Mucosa of descending colon (tissue), 3 donors: ENCODE measurements at regions not wholly inside any gene's neighbourhood (a gene's known extent, or its start where the extent isn't known, plus 50 kb on each side); places are given as distances from the start of the nearest gene placed in this dataset.
"Not testable (repeated sequence)": the region's sequence is repeated elsewhere in the genome, so short reads cannot be mapped to it uniquely, and the experiment has no call there.

ENCODE experiments used
- ATAC-seq: fragments of 200-7000 bp; cut with Tn5 transposase; one replicate; pipeline ENCODE4 v1.9.1; 2020; ENCODE audit warnings: mild to moderate bottlenecking, moderate library complexity
- DNase-seq, 3 donors: peaks; one replicate each; pipeline ENCODE4 v3.0.0-alpha.2; 2020
- H3K36me3 ChIP-seq: fragments of 200-600 bp; one replicate; pipeline ENCODE4 v1.8.0; 2021; ENCODE audit warnings: low read depth, mild to moderate bottlenecking
- H3K4me1 ChIP-seq: fragments of 200-600 bp; one replicate; pipeline ENCODE4 v1.8.0; 2021; ENCODE audit warnings: low read depth, mild to moderate bottlenecking
- H3K4me3 ChIP-seq: fragments of 200-600 bp; one replicate; pipeline ENCODE4 v1.8.0; 2021; ENCODE audit warnings: mild to moderate bottlenecking
- H3K9me3 ChIP-seq: fragments of 200-600 bp; one replicate; pipeline ENCODE4 v1.8.0; 2021; ENCODE audit warnings: mild to moderate bottlenecking
- CTCF ChIP-seq: fragments of 200-600 bp; IDR thresholded peaks from one replicate; pipeline ENCODE4 v1.8.0; 2022; ENCODE audit warnings: antibody characterized with exemption, mild to moderate bottlenecking
- intact Hi-C, 2 donors: fragments of 100-400 bp; cut with DNase I in 1 of 2; cut with micrococcal nuclease in 1 of 2; formaldehyde crosslinking; loops; one replicate each; pipeline versions ENCODE4 v1.11.0 to v1.11.1; 2022; cut with DNase I, micrococcal nuclease
- donor health status: DM: no; HTN: no; CAD: no; lungs with moderate emphysema.
- donor health status: DM: no; HTN: no; CAD: no.
- donor health status: DM: no; HTN: yes; CAD: no.

GRCh38 chr4:67412153-67412712 is 133.1 kb downstream of the CENPC start:
- H3K4me3 ChIP-seq, H3K9me3 ChIP-seq, H3K36me3 ChIP-seq, intact Hi-C loops, H3K4me1 ChIP-seq: not testable (repeated sequence)
- ATAC-seq (peak; percentile 29), DNase-seq (peak; percentile 48 to 58 (median 52))

- DNase-seq, result no peak
- no peaks in the 10 kb centered on the region for H3K4me1 ChIP-seq
- TF ChIP-seq CTCF, result no peak
Observed at GRCh38 chr4:67403342-67403741, 142.0 kb downstream of the CENPC start.

GRCh38 chr4:67401902-67402301 is 143.4 kb downstream of the CENPC start:
- TF ChIP-seq CTCF, result no peak
- Histone ChIP-seq H3K9me3 (peaks cover 4% of the 10 kb centered on the region), H3K4me3 (no peak overlapping the region), H3K4me1 (no peaks in the 10 kb centered on the region), H3K36me3 (no peaks in the 10 kb centered on the region)
- no peak for ATAC-seq
- DNase-seq, result no peak
- intact Hi-C loops, result no loop called here

More at GRCh38 chr4:67403342-67403741, 142.0 kb downstream of the CENPC start:
- Histone ChIP-seq H3K36me3 (no peaks in the 10 kb centered on the region), H3K9me3 (peaks cover 4% of the 10 kb centered on the region), H3K4me3 (no peak overlapping the region)
- intact Hi-C loops, result no loop called here
- no peak for ATAC-seq

GRCh38 chr4:67397931-67398330 is 147.4 kb downstream of the CENPC start:
- intact Hi-C loops, result no loop called here
- Histone ChIP-seq H3K9me3 (no peaks in the 10 kb centered on the region), H3K4me1 (peaks cover 6% of the 10 kb centered on the region), H3K4me3 (no peak overlapping the region), H3K36me3 (no peaks in the 10 kb centered on the region)
- TF ChIP-seq CTCF, result no peak
- ATAC-seq (no peak), DNase-seq (no peak)

GRCh38 chr4:67397031-67397430 is 148.3 kb downstream of the CENPC start:
- Histone ChIP-seq H3K4me1 (peaks cover 6% of the 10 kb centered on the region), H3K36me3 (no peaks in the 10 kb centered on the region), H3K4me3 (no peak overlapping the region), H3K9me3 (no peaks in the 10 kb centered on the region)
- ATAC-seq (no peak), DNase-seq (no peak)
- intact Hi-C loops, result no loop called here
- no peak for TF ChIP-seq CTCF

GRCh38 chr4:67396008-67396407 is 149.3 kb downstream of the CENPC start:
- no peak for TF ChIP-seq CTCF
- H3K9me3 ChIP-seq, result no peaks in the 10 kb centered on the region
- DNase-seq, result no peak
- ATAC-seq, result no peak
- no peak overlapping the region for H3K4me3 ChIP-seq
- intact Hi-C loops, result no loop called here
- H3K4me1 ChIP-seq, result peaks cover 6% of the 10 kb centered on the region
- H3K36me3 ChIP-seq, result no peaks in the 10 kb centered on the region
